GM04504 (cell line): ENCODE measurements at regions not wholly inside any gene's neighbourhood (a gene's known extent, or its start where the extent isn't known, plus 50 kb on each side); places are given as distances from the start of the nearest gene placed in this dataset.

Source experiments
- DNase-seq: peaks from one replicate; pipeline ENCODE4 v3.0.0-alpha.2; 2012; ENCODE audit warnings: low read depth

- no peak for DNase-seq
These were observed 65.8 kb upstream of the RIOK3 start for GRCh38 chr18:23387265-23387664.

GRCh38 chr18:23388357-23388756, 64.7 kb upstream of the RIOK3 start:
- no peak for DNase-seq

- no peak for DNase-seq
These were observed 61.9 kb upstream of the RIOK3 start for GRCh38 chr18:23391156-23391555.

GRCh38 chr18:23397907-23398306, 55.2 kb upstream of the RIOK3 start:
- no peak for DNase-seq

GRCh38 chr18:23398401-23398800, 54.7 kb upstream of the RIOK3 start:
- DNase-seq, result no peak

GRCh38 chr18:23399067-23399466, 54.0 kb upstream of the RIOK3 start:
- no peak for DNase-seq

- DNase-seq, result no peak
These were observed 52.2 kb upstream of the RIOK3 start for GRCh38 chr18:23400918-23401317.

- no peak for DNase-seq
These were observed 51.4 kb upstream of the RIOK3 start for GRCh38 chr18:23401400-23402347.
